ENCODE measurements at regions not wholly inside any gene's neighbourhood (a gene's known extent, or its start where the extent isn't known, plus 50 kb on each side); places are given as distances from the start of the nearest gene placed in this dataset.

GRCh38 chr2:12514631-12515437 lies 201.9 kb upstream of the TRIB2 start:
- ChIA-PET RAD21 (ENCODE audit: low non-redundant PET in 1 of 2, low total read pairs in 2 of 2, uncharacterized antibody in 2 of 2, unreplicated experiment in 2 of 2) (no interaction called here), CTCF (no interaction called here), POLR2A (no interaction called here)
- no peak for DNase-seq (ENCODE audit: low read depth, low spot score)
- Histone ChIP-seq H4K20me1 (ENCODE audit: insufficient read depth) (no peaks in the 10 kb centered on the region), H3K36me3 (ENCODE audit: control insufficient read depth in 1 of 2, insufficient read depth in 2 of 2, low read length in 2 of 2) (no peaks in the 10 kb centered on the region), H3K9me3 (ENCODE audit: control insufficient read depth in 1 of 2, insufficient read depth in 1 of 2, low read depth in 1 of 2, low read length in 2 of 2) (no peaks in the 10 kb centered on the region), H3K4me1 (ENCODE audit: control insufficient read depth in 1 of 2, insufficient read depth in 2 of 2, low read length in 2 of 2) (no peaks in the 10 kb centered on the region), H3K27ac (ENCODE audit: low read depth, low read length) (no peak overlapping the region), H3K4me3 (replicated peaks in 1 of 2; ENCODE audit: low read depth in 1 of 2, low read length in 2 of 2) (no peak overlapping the region), H2AFZ (ENCODE audit: low read depth, low read length, poor library complexity, severe bottlenecking) (no peak overlapping the region), H3K9me2 (ENCODE audit: insufficient read depth) (no peaks in the 10 kb centered on the region), H3K27me3 (ENCODE audit: insufficient read depth, low read length) (0 out of 2 replicates have a peak, but pooled peaks cover 3% of the 10 kb centered on the region), H3K4me2 (ENCODE audit: low read length) (no peak overlapping the region), H3K9ac (ENCODE audit: low read length) (no peak overlapping the region), H3K79me2 (ENCODE audit: insufficient read depth, low read length) (no peaks in the 10 kb centered on the region)
- intact Hi-C loops (cut with micrococcal nuclease): no loop called here
- no TSS peak for BruUV-seq (replicated peaks)
- ATAC-seq: no peak
- TF ChIP-seq EZH2 (IDR thresholded peaks at IDR 0.05) (no peak), EZH2phosphoT487 (IDR thresholded peaks at IDR 0.05; ENCODE audit: borderline replicate concordance) (no peak), SRF (IDR thresholded peaks at IDR 0.05; ENCODE audit: low read depth) (no peak), ELF1 (IDR thresholded peaks at IDR 0.05; ENCODE audit: borderline replicate concordance, low read depth) (no peak), FOSL1 (IDR thresholded peaks at IDR 0.05; ENCODE audit: low read depth) (no peak), YY1 (IDR thresholded peaks at IDR 0.05; ENCODE audit: extremely low read depth, insufficient replicate concordance, low read depth, low read length) (no peak), POLR2A (IDR thresholded peaks at IDR 0.05; ENCODE audit: borderline replicate concordance, extremely low read depth, insufficient read depth, insufficient read length) (no peak), POLR2AphosphoS5 (IDR thresholded peaks at IDR 0.05; ENCODE audit: low read depth, low read length) (no peak), CBX3 (IDR thresholded peaks at IDR 0.05; ENCODE audit: low read depth) (no peak), REST (IDR thresholded peaks at IDR 0.05; ENCODE audit: low read depth) (no peak)
- TF ChIP-seq, protein P1, sequence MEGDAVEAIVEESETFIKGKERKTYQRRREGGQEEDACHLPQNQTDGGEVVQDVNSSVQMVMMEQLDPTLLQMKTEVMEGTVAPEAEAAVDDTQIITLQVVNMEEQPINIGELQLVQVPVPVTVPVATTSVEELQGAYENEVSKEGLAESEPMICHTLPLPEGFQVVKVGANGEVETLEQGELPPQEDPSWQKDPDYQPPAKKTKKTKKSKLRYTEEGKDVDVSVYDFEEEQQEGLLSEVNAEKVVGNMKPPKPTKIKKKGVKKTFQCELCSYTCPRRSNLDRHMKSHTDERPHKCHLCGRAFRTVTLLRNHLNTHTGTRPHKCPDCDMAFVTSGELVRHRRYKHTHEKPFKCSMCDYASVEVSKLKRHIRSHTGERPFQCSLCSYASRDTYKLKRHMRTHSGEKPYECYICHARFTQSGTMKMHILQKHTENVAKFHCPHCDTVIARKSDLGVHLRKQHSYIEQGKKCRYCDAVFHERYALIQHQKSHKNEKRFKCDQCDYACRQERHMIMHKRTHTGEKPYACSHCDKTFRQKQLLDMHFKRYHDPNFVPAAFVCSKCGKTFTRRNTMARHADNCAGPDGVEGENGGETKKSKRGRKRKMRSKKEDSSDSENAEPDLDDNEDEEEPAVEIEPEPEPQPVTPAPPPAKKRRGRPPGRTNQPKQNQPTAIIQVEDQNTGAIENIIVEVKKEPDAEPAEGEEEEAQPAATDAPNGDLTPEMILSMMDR (IDR thresholded peaks at IDR 0.05 in 2 of 3, conservative IDR thresholded peaks at IDR 0.05 in 1 of 3; ENCODE audit: borderline replicate concordance in 1 of 3, insufficient read depth in 1 of 3, low read depth in 2 of 3, low read length in 2 of 3): no peak
